Naive thymus-derived CD4-positive, alpha-beta T cell (primary cell): ENCODE measurements at regions not wholly inside any gene's neighbourhood (a gene's known extent, or its start where the extent isn't known, plus 50 kb on each side); places are given as distances from the start of the nearest gene placed in this dataset.

Experiments used
- ATAC-seq: fragments of 150-1000 bp; cut with Tn5 transposase; 2 replicates; pipeline ENCODE4 v1.10.0; 2021; ENCODE audit warnings: mild to moderate bottlenecking, moderate library complexity
- CTCF ChIA-PET: fragments of 350-600 bp; sonication (Branson Sonifier 250); formaldehyde crosslinking; loops from one replicate; lab custom pipeline; 2021; ENCODE audit warnings: antibody characterized with exemption; lab: Charles Lee
- POLR2A ChIA-PET: fragments of 350-600 bp; sonication (Branson Sonifier 250); formaldehyde crosslinking; loops from one replicate; lab custom pipeline; 2021; ENCODE audit warnings: antibody characterized with exemption, inconsistent platforms; lab: Charles Lee
- DNase-seq, 9 donors: peaks; one replicate each; pipeline versions ENCODE4 v3.0.0 to v3.0.0-alpha.2; 2020 to 2022; ENCODE audit warnings: mixed read lengths in 1 of 9
- H3K27ac ChIP-seq: one replicate; pipeline ENCODE4 v1.7.0; 2013; ENCODE audit warnings: mild to moderate bottlenecking, low read depth, low read length, moderate library complexity
- H3K27me3 ChIP-seq, 2 donors: one replicate each; pipeline ENCODE4 v1.7.0; 2013; ENCODE audit warnings: low read length in 2 of 2, mild to moderate bottlenecking in 2 of 2, moderate library complexity in 2 of 2; ENCODE audit not compliant: control insufficient read depth in 2 of 2, insufficient read depth in 2 of 2
- H3K36me3 ChIP-seq, 3 experiments: 1 replicate in 2 of 3; 2 replicates in 1 of 3; pipeline ENCODE4 v1.7.0; 2013; ENCODE audit warnings: low read length in 3 of 3, mild to moderate bottlenecking in 3 of 3, moderate library complexity in 1 of 3; ENCODE audit not compliant: insufficient read depth in 3 of 3, control insufficient read depth in 2 of 3
- H3K4me1 ChIP-seq, 2 donors: one replicate each; pipeline ENCODE4 v1.7.0; 2013; ENCODE audit warnings: low read length in 2 of 2, mild to moderate bottlenecking in 2 of 2, moderate library complexity in 1 of 2; ENCODE audit not compliant: control insufficient read depth in 2 of 2, insufficient read depth in 2 of 2
- H3K4me3 ChIP-seq: 2 replicates; pipeline ENCODE4 v1.7.0; 2013; ENCODE audit warnings: mild to moderate bottlenecking, low read length
- H3K9me3 ChIP-seq, 3 experiments: 1 replicate in 2 of 3; 2 replicates in 1 of 3; pipeline ENCODE4 v1.7.0; 2013; ENCODE audit warnings: low read length in 3 of 3; ENCODE audit not compliant: control insufficient read depth in 2 of 3
- H3K27ac Mint-ChIP-seq, 9 donors: one replicate each; pipeline ENCODE4 v1.8.0; 2020 to 2022; ENCODE audit warnings: mixed read lengths in 9 of 9, mild to moderate bottlenecking in 8 of 9, moderate library complexity in 5 of 9, inconsistent platforms in 2 of 9
- H3K27me3 Mint-ChIP-seq, 5 donors: one replicate each; pipeline ENCODE4 v1.8.0; 2021 to 2022; ENCODE audit warnings: mixed read lengths in 5 of 5, mild to moderate bottlenecking in 1 of 5
- H3K36me3 Mint-ChIP-seq, 5 donors: one replicate each; pipeline ENCODE4 v1.8.0; 2020 to 2022; ENCODE audit warnings: mixed read lengths in 5 of 5, mild to moderate bottlenecking in 3 of 5, inconsistent platforms in 1 of 5
- H3K4me1 Mint-ChIP-seq, 7 donors: one replicate each; pipeline ENCODE4 v1.8.0; 2020 to 2022; ENCODE audit warnings: mixed read lengths in 7 of 7, mild to moderate bottlenecking in 3 of 7, inconsistent platforms in 1 of 7
- H3K4me3 Mint-ChIP-seq, 10 donors: one replicate each; pipeline ENCODE4 v1.8.0; 2020 to 2022; ENCODE audit warnings: mild to moderate bottlenecking in 10 of 10, mixed read lengths in 10 of 10, moderate library complexity in 6 of 10, inconsistent platforms in 2 of 10
- H3K9me3 Mint-ChIP-seq, 11 donors: one replicate each; pipeline ENCODE4 v1.8.0; 2020 to 2022; ENCODE audit warnings: mixed read lengths in 11 of 11, mild to moderate bottlenecking in 4 of 11, inconsistent platforms in 1 of 11, moderate library complexity in 1 of 11
- intact Hi-C, 2 donors: fragments of 100-400 bp; cut with micrococcal nuclease; formaldehyde crosslinking; loops; one replicate each; pipeline ENCODE4 v1.15.1; 2023

DNA sequence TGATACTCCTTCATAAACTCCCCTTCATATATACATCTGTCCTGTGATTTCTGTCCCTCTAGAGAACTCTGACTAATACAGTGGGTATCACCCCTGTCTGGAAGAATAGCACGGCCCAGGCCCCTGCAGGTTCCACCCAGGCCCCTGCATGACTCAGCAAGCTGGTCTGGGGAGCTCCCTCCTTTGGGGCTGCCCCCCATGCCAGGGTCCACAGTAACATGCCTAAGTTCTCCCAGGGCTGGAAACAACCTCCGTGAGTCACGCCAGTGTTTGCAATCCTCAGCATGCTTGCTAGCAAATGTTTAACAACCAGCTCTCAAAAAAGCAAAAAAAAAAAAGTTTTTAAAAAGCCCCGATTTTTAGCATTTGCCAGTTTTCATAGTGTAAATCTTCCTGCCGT is 134.3 kb upstream of the CDH4 start:
- ChIA-PET CTCF (interaction anchor here (1.0 kb wide), 1 partner anchor 1061 kb away, joined by 3 read pairs; no protein-coding TSS in a partner anchor), POLR2A (no interaction called here)
- intact Hi-C loops, result no loop called here
- Mint-ChIP-seq H3K27me3 (peaks cover 0 to 9% (median 5%) of the 10 kb centered on the region in 5 donors), H3K27ac (no peak overlapping the region), H3K9me3 (no peaks in the 10 kb centered on the region), H3K4me3 (no peak overlapping the region), H3K36me3 (no peaks in the 10 kb centered on the region), H3K4me1 (peaks cover 0 to 6% (median 5%) of the 10 kb centered on the region in 7 donors)
- Histone ChIP-seq H3K27ac (no peak overlapping the region), H3K27me3 (no peaks in the 10 kb centered on the region), H3K4me1 (no peaks in the 10 kb centered on the region), H3K9me3 (no peaks in the 10 kb centered on the region), H3K4me3 (no peak overlapping the region), H3K36me3 (no peaks in the 10 kb centered on the region)
- no peak for DNase-seq
- no peak for ATAC-seq

DNA sequence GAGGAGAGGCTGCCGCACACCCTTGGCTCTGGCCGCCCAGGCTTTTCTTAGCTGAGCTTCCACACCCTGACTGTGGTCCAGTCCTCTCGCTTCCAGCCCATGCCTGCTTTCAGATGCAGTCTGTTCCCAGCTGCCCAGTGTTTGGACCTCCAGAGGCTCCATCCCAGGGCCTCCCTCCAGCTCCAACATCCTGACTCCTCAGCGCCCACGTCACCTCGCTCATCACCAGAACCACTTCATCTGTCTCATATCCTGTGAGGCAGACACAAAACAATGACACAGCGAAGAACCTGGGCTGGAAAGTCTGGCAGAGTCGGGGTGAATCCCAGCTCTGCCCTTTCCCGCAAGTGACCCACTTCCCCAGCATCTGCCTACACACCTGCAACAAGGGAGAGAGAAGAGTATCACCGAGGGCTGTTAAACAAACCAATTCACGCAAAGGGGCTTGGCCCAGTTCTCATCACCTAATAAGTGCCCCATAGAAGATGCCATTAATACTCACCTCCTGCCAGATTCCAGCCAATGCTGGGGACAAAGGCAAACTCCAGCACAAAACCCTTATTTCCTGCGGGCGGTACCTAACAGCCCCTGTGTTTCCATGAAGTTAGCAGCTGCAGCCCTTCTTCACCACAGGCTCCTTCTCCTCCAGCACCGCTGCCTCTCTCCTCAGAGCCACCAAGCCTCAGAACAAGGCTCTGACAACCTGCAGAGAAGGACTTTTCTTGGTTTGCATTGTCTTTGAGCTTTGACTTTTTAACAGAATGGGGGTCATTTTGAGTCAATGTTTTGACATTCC is 133.4 kb upstream of the CDH4 start:
- H3K9me3 Mint-ChIP-seq, result no peaks in the 10 kb centered on the region
- H3K27ac Mint-ChIP-seq, result no peak overlapping the region
- H3K4me3 Mint-ChIP-seq, result no peak overlapping the region
- H3K27me3 ChIP-seq, result no peaks in the 10 kb centered on the region
- intact Hi-C loops, result no loop called here
- no peaks in the 10 kb centered on the region for H3K9me3 ChIP-seq
- H3K27me3 Mint-ChIP-seq, result peaks cover 0 to 6% (median 5%) of the 10 kb centered on the region in 5 donors
- H3K36me3 ChIP-seq, result no peaks in the 10 kb centered on the region
- H3K4me1 ChIP-seq, result no peaks in the 10 kb centered on the region
- DNase-seq (no peak), ATAC-seq (no peak)
- no peak overlapping the region for H3K27ac ChIP-seq
- no peaks in the 10 kb centered on the region for H3K36me3 Mint-ChIP-seq
- POLR2A ChIA-PET, result no interaction called here
- peaks cover 0 to 6% (median 5%) of the 10 kb centered on the region in 7 donors for H3K4me1 Mint-ChIP-seq
- no peak overlapping the region for H3K4me3 ChIP-seq
- CTCF ChIA-PET, result interaction anchor here (1.0 kb wide), 1 partner anchor 1062 kb away, joined by 3 read pairs; no protein-coding TSS in a partner anchor

DNA sequence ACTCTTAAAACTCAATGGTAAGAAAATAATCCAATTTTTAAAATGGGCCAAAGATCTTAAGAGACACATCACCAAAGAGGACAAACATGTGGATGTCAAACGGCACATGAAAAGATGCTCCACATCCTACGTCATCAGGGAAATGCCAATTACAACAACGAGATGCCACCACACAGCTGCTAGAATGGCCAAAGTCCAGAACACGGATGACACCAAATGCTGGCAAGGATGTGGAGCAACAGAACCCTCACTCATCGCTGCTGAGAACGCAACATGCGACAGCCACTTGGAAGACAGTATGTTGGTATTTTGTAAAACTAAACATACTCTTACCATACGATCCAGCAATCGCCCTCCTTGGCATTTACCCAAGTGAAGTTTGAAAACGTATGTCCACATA is 132.8 kb upstream of the CDH4 start:
- ATAC-seq (no peak), DNase-seq (no peak)
- intact Hi-C loops, result no loop called here
- Mint-ChIP-seq H3K36me3 (no peaks in the 10 kb centered on the region), H3K4me3 (no peak overlapping the region), H3K27me3 (peaks cover 0 to 6% (median 5%) of the 10 kb centered on the region in 5 donors), H3K9me3 (no peaks in the 10 kb centered on the region), H3K27ac (no peak overlapping the region), H3K4me1 (peaks cover 0 to 6% (median 5%) of the 10 kb centered on the region in 7 donors)
- Histone ChIP-seq H3K9me3 (no peaks in the 10 kb centered on the region), H3K36me3 (no peaks in the 10 kb centered on the region), H3K27ac (no peak overlapping the region), H3K4me1 (no peaks in the 10 kb centered on the region), H3K27me3 (no peaks in the 10 kb centered on the region), H3K4me3 (no peak overlapping the region)
- ChIA-PET CTCF (no interaction called here), POLR2A (no interaction called here)

DNA sequence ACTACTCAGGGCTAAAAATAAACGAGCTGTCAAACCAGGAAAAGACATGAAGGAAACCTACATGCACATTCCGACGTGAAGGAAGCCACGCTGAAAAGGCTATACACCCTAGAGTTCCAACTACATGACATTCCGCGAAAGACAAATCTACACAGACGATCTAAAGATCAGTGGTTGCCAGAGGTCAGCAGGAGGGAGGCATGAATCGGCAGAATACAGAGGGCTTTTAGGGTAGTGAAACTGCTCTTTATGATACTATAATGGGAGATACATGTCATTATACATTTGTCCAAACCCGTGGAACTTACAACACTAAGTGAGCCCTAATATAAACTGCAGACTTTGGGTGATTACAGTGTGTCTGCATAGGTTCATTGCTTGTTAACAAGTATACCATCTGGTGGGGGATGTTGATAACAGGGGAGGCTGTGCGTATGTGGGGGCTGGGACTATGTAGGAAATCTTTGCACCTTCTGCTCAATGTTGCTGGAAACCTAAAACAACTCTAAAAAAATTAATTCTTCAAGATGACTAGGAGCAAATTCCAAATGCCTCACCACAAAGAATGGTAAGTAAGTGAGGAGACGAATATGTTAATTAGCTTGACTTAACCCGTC is 132.2 kb upstream of the CDH4 start:
- ChIA-PET POLR2A (no interaction called here), CTCF (no interaction called here)
- Mint-ChIP-seq H3K9me3 (no peaks in the 10 kb centered on the region), H3K27ac (no peak overlapping the region), H3K4me1 (peaks cover 0 to 6% (median 5%) of the 10 kb centered on the region in 7 donors), H3K36me3 (no peaks in the 10 kb centered on the region), H3K4me3 (no peak overlapping the region), H3K27me3 (peaks cover 0 to 6% (median 5%) of the 10 kb centered on the region in 5 donors)
- Histone ChIP-seq H3K4me1 (no peaks in the 10 kb centered on the region), H3K27ac (no peak overlapping the region), H3K4me3 (no peak overlapping the region), H3K36me3 (no peaks in the 10 kb centered on the region), H3K9me3 (no peaks in the 10 kb centered on the region), H3K27me3 (no peaks in the 10 kb centered on the region)
- peak; percentile 36 for ATAC-seq
- intact Hi-C loops, result loop anchor here in 1 of 2 donors (2.0 to 5.0 kb wide), 2 partner anchors 1063 to 1173 kb away; no protein-coding TSS in a partner anchor
- DNase-seq, result no peak

DNA sequence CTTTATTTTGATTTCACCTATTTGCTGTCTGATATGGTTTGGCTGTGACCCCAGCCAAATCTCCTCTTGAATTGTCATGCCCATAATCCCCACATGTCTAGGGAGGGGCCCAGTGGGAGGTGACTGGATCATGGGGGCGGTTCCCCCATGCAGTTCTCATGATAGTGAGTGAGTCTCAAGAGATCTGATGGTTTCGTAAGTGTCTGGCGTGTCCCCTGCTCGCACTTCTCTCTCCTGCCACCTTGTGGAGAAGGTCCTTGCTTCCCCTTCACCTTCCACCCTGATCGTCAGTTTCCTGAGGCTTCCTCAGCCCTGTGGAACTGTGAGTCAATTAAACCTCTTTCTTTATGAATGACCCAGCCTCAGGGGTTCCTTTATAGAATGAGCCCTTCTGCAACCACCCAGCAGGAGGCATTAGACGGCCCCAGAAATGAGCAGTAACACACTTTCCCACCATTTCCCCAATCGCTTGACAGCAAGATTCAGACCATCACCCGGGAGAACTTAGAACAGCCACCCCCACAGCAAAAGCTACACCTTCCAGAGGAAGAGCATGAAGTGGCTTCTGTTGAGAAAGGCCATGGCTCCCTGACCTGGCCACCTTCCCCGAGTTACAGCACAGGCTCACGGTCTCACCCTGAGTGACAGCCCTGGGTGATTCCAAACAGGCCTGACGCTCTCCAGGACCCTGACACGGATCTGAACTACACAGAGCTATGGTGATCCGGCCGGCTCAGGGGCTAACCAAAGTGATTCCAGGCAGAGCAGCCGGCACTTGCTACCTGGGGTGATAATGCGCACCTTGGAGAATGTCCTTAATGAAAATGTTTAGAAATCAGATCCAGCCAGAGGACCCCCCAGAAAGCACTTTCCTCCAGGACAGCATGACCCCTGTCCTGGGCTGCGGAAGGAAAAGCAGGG is 131.2 kb upstream of the CDH4 start:
- H3K9me3 ChIP-seq, result no peaks in the 10 kb centered on the region
- Mint-ChIP-seq H3K27me3 (peaks cover 0 to 5% (median 0%) of the 10 kb centered on the region in 5 donors), H3K4me1 (peaks cover 0 to 6% (median 5%) of the 10 kb centered on the region in 7 donors), H3K9me3 (no peaks in the 10 kb centered on the region), H3K4me3 (no peak overlapping the region), H3K27ac (peak overlapping the region in 1 of 9 donors; percentile 26), H3K36me3 (no peaks in the 10 kb centered on the region)
- no peaks in the 10 kb centered on the region for H3K27me3 ChIP-seq
- DNase-seq (peak in 7 of 9 donors; percentile 2 to 40 (median 23)), ATAC-seq (peak; percentile 67)
- H3K36me3 ChIP-seq, result no peaks in the 10 kb centered on the region
- ChIA-PET CTCF (no interaction called here), POLR2A (no interaction called here)
- no peak overlapping the region for H3K27ac ChIP-seq
- intact Hi-C loops, result loop anchor here in 1 of 2 donors (2.0 to 5.0 kb wide), 2 partner anchors 1064 to 1174 kb away; no protein-coding TSS in a partner anchor
- no peak overlapping the region for H3K4me3 ChIP-seq
- no peaks in the 10 kb centered on the region for H3K4me1 ChIP-seq

DNA sequence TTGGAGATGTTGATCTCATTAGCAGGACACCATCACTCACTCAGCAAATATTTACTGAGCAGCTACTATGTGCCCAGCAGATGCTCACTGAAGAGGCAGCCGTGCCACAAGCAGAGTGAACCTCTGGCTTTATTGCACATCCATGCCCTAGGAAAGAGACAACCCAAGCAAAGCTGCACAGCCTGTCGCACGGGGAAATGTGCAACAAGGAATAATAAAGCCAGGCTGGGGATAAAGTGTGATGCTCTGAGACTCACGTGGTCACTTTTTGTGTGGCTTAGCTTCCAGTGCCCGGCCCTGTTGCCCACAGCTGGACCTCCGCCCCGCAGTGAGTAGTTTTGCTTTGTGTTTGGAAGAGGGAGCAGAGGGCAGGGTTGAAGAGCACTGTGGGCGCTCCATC is 130.4 kb upstream of the CDH4 start:
- ATAC-seq, result no peak
- H3K27ac ChIP-seq, result no peak overlapping the region
- no peak overlapping the region for H3K27ac Mint-ChIP-seq
- H3K9me3 Mint-ChIP-seq, result no peaks in the 10 kb centered on the region
- no peaks in the 10 kb centered on the region for H3K9me3 ChIP-seq
- peaks cover 0 to 6% (median 5%) of the 10 kb centered on the region in 7 donors for H3K4me1 Mint-ChIP-seq
- no peaks in the 10 kb centered on the region for H3K36me3 Mint-ChIP-seq
- H3K27me3 ChIP-seq, result no peaks in the 10 kb centered on the region
- H3K4me3 Mint-ChIP-seq, result no peak overlapping the region
- POLR2A ChIA-PET, result no interaction called here
- no peaks in the 10 kb centered on the region for H3K4me1 ChIP-seq
- intact Hi-C loops, result loop anchor here in 1 of 2 donors (2.0 to 5.0 kb wide), 2 partner anchors 1065 to 1174 kb away; no protein-coding TSS in a partner anchor
- CTCF ChIA-PET, result no interaction called here
- H3K4me3 ChIP-seq, result no peak overlapping the region
- no peak for DNase-seq
- H3K27me3 Mint-ChIP-seq, result peaks cover 0 to 5% (median 0%) of the 10 kb centered on the region in 5 donors
- no peaks in the 10 kb centered on the region for H3K36me3 ChIP-seq
